ENCODE measurements at regions not wholly inside any gene's neighbourhood (a gene's known extent, or its start where the extent isn't known, plus 50 kb on each side); places are given as distances from the start of the nearest gene placed in this dataset.

DNA sequence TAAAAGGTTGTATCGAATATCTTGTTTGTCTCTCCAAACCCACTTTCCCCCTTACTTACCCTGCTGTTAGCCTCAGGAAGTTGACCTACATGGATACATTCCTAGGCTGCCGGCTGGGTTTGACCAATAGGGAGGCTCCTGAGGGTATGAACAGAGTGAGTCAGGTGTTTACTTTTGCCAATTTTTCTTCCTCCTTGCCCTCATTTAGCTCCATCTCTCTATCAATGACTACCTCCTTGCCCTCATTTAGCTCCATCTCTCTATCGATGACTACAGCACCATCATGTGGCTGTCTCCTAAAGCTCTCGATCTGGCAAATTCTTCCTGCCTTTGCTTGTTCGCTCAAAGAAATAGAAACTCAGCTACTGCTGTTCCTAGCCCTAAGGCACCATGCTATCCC, 571.9 kb upstream of the CRIM1 start:
- TF ChIP-seq, protein P1, sequence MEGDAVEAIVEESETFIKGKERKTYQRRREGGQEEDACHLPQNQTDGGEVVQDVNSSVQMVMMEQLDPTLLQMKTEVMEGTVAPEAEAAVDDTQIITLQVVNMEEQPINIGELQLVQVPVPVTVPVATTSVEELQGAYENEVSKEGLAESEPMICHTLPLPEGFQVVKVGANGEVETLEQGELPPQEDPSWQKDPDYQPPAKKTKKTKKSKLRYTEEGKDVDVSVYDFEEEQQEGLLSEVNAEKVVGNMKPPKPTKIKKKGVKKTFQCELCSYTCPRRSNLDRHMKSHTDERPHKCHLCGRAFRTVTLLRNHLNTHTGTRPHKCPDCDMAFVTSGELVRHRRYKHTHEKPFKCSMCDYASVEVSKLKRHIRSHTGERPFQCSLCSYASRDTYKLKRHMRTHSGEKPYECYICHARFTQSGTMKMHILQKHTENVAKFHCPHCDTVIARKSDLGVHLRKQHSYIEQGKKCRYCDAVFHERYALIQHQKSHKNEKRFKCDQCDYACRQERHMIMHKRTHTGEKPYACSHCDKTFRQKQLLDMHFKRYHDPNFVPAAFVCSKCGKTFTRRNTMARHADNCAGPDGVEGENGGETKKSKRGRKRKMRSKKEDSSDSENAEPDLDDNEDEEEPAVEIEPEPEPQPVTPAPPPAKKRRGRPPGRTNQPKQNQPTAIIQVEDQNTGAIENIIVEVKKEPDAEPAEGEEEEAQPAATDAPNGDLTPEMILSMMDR (IDR thresholded peaks at IDR 0.05; ENCODE audit: low read depth, low read length) = no peak
- no peak for DNase-seq (ENCODE audit: extremely low read depth, low read depth)

DNA sequence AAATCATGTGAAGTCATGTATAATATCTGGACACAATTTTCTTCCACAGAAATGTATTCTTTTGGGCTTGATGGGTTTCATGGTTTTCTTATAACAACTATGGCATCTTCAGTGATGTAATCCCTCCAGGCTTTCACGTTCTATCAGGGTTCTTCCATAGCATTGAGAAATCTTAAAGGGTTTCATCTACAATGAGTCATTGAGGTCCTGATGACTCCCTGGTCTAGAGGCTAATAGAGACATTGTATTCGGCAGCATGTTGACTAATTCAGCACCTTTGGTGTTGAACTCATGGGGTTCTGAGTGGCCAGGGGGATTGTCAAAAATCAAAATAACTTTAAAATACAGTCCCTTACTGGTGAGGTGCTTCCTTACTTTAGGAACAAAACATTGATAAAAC, 614.0 kb upstream of the CRIM1 start:
- no peak for DNase-seq (ENCODE audit: extremely low read depth, low read depth)
- TF ChIP-seq, protein P1 (IDR thresholded peaks at IDR 0.05; ENCODE audit: low read depth, low read length) = no peak

DNA sequence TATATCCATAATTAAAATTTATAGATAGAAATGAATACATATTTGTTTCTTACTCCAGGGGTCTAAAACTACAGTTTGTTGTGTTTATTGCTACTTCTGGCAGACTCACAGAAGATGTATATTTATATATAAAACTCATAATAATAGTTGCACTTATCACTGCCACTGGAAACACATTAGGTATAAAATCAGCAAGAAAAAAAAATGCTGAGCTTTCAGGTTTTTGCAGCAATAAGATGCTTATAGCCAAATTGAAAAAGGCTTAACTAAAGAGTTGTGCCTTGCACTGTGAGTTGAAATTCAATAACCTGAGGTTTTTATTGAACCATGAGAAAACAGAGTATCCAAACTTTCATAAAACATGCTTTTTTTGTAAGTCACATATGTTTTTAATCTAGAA, 623.9 kb upstream of the CRIM1 start:
- no peak for DNase-seq (ENCODE audit: extremely low read depth, low read depth)
- TF ChIP-seq, protein P1 (IDR thresholded peaks at IDR 0.05; ENCODE audit: low read depth, low read length) = no peak

DNA sequence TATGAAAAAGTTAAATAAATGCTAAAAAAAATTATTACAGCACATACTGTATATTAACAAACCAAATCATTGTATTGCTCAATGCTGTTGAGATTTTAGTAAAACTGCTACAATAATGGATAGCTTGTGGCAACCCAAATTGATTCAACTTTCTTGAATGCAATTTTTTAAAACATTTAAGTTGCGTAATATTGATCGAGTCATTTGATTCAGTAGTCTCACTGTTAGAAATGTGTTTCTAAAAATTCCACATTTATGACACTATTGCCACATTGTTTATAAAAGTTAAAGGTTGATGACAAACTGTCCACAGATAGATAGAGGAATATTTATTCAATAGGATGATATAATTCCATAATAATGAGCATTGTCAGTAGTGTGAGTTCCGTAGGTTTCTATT, 640.7 kb upstream of the CRIM1 start:
- DNase-seq (ENCODE audit: extremely low read depth, low read depth) = no peak
- TF ChIP-seq, protein P1 (IDR thresholded peaks at IDR 0.05; ENCODE audit: low read depth, low read length) = no peak

DNA sequence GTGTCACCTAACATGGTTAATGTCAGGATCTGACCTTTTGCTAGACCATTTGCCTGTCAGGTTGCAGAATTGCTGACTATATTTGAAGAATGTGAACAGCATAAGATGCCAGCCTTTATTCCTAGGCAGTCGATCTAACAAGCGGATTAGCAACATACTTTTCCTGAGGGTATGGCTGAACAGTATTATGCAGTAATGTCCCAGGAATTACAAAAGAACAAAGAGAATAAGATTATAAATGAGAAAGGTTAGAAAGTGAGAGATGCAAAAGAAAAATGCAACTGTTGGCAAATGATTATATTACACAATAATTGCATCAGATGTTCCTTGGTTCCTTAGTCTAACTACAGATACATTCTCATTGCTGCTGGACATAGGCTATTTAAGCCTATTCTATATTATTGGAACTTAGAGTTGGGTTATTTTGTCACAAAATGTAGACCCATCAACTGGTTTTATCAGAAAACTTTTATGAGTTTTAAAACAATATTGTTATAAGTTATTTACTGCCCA, 647.1 kb upstream of the CRIM1 start:
- TF ChIP-seq, protein P1 (IDR thresholded peaks at IDR 0.05; ENCODE audit: low read depth, low read length) = no peak
- DNase-seq (ENCODE audit: extremely low read depth, low read depth) = no peak

DNA sequence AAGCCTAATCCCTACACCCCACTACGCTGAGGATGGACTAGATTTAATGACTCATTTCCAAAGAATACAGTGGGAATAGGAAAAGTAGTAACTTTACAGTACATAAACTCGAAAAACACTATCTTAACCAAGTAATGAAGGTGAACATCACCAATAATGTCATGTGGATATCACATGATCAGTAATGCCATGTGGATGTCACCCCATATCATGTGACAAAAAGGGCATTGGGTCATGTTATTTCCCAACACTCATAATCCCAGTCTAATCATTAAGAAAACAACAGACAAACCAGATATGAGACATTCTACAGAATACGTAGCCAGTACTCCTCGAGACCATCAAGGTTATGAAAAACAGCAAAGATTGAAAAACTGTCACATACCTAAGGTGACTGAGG, 667.3 kb upstream of the CRIM1 start:
- DNase-seq (ENCODE audit: extremely low read depth, low read depth) = no peak
- TF ChIP-seq, protein P1 (IDR thresholded peaks at IDR 0.05; ENCODE audit: low read depth, low read length) = no peak

DNA sequence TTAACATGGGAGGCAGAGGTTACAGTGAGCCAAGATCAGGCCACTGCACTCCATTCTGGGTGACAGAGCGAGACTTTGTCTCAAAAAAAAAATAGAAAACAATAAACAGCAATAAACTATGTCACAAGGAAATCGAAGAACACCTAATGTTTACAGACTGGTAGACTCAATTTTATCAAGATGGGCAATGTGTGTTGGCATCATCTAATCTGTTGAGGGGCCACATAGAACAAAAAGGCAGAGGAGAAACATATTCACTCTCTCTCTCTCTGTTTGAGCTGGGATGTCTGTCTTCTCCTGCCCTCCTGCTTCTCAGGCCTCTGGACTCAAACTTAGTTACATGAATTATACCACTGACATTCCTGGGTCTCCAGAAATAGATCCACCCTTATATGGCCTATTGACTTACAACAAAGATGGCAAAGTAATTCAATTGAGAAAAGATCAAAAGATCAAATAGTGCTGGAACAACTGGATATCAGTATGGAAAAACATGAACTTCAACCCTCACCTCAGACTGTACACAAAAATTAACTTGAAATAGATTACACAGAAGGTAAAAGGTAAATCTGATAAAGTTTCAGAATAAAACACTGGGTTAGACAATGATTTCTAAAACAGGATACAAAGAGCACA, 703.8 kb upstream of the CRIM1 start:
- no peak for DNase-seq (ENCODE audit: extremely low read depth, low read depth)
- TF ChIP-seq, protein P1 (IDR thresholded peaks at IDR 0.05; ENCODE audit: low read depth, low read length) = no peak
